Fibroblast of lung (primary cell): ENCODE measurements at regions not wholly inside any gene's neighbourhood (a gene's known extent, or its start where the extent isn't known, plus 50 kb on each side); places are given as distances from the start of the nearest gene placed in this dataset.
A peak's percentile ranks its signal among the peaks of the same experiment; 100 is the strongest.

ENCODE experiments used
- DNase-seq, 2 donors: peaks; one replicate each; pipeline versions ENCODE4 v3.0.0 to v3.0.0-alpha.2; 2010; ENCODE audit warnings: low read depth in 2 of 2
- H2AFZ ChIP-seq: 2 replicates; pipeline ENCODE4 v1.5.1; 2012; ENCODE audit warnings: low read length, control low read depth, inconsistent platforms
- H3K27ac ChIP-seq: 2 replicates; pipeline ENCODE4 v1.5.1; 2011; ENCODE audit warnings: low read length, control low read depth; ENCODE audit not compliant: insufficient read depth
- H3K27me3 ChIP-seq: 2 replicates; pipeline ENCODE4 v1.5.1; 2011; ENCODE audit warnings: mild to moderate bottlenecking, low read length; ENCODE audit not compliant: control insufficient read depth, insufficient read depth
- H3K36me3 ChIP-seq: 2 replicates; pipeline ENCODE4 v1.5.1; 2011; ENCODE audit warnings: low read length; ENCODE audit not compliant: control insufficient read depth, insufficient read depth
- H3K4me1 ChIP-seq: 2 replicates; pipeline ENCODE4 v1.5.1; 2011; ENCODE audit warnings: low read length; ENCODE audit not compliant: control insufficient read depth, insufficient read depth; ENCODE audit errors: extremely low read depth
- H3K4me2 ChIP-seq: 2 replicates; pipeline ENCODE4 v1.5.1; 2011; ENCODE audit warnings: low read length, control low read depth; ENCODE audit not compliant: insufficient read depth; ENCODE audit errors: extremely low read depth
- H3K4me3 ChIP-seq, 4 experiments: fragments of 200-600 bp in 1 of 4; sonication (generic) in 1 of 4; replicated peaks in 1 of 4; 2 replicates each; pipeline ENCODE4 v1.5.1; 2011 to 2016; ENCODE audit warnings: low read length in 4 of 4, low read depth in 3 of 4, mild to moderate bottlenecking in 3 of 4, control low read depth in 2 of 4, inconsistent platforms in 1 of 4, mixed read lengths in 1 of 4; ENCODE audit not compliant: insufficient read depth in 1 of 4; ENCODE audit errors: control extremely low read depth in 1 of 4
- H3K79me2 ChIP-seq: 2 replicates; pipeline ENCODE4 v1.5.1; 2012; ENCODE audit warnings: mild to moderate bottlenecking, low read length, inconsistent platforms; ENCODE audit not compliant: control insufficient read depth, insufficient read depth
- H3K9ac ChIP-seq: 2 replicates; pipeline ENCODE4 v1.5.1; 2011; ENCODE audit warnings: mild to moderate bottlenecking, low read length, control low read depth; ENCODE audit not compliant: insufficient read depth
- H3K9me3 ChIP-seq: 2 replicates; pipeline ENCODE4 v1.5.1; 2012; ENCODE audit warnings: low read depth, low read length; ENCODE audit not compliant: control insufficient read depth, insufficient read depth
- H4K20me1 ChIP-seq: 2 replicates; pipeline ENCODE4 v1.5.1; 2011; ENCODE audit warnings: low read length; ENCODE audit not compliant: control insufficient read depth, insufficient read depth; ENCODE audit errors: extremely low read depth
- CTCF ChIP-seq, 2 donors: IDR thresholded peaks in 1 of 2; conservative IDR thresholded peaks in 1 of 2; 1 replicate in 1 of 2; 2 replicates in 1 of 2; pipeline ENCODE4 v1.5.1; 2011 to 2012; ENCODE audit warnings: low read length in 2 of 2, control low read depth in 1 of 2, inconsistent platforms in 1 of 2, low read depth in 1 of 2, mild to moderate bottlenecking in 1 of 2
- EZH2 ChIP-seq: IDR thresholded peaks from 2 replicates; pipeline ENCODE4 v1.5.1; 2012; ENCODE audit warnings: low read length, control low read depth, mild to moderate bottlenecking; ENCODE audit errors: missing control alignments

DNA sequence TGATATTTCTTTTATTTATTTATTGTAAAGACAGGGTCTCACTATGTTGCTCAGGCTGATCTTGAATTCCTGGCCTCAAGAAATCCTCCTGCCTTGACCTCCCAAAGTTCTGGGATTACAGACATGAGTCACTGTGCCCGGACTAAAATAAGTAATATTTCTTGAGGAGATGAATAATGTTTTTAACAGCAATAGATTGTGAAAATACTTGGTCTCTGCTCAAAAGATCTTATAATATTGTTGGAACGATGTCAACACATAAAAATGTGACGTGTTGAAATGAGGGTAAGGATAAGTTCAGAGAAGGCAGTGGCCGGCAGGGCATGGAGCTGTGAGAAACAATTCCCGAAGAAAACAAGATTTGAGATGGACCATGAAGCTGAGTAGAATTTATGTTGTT is 178.7 kb downstream of the GJA1 start:
- H3K4me1 ChIP-seq = no peaks in the 10 kb centered on the region
- no peaks in the 10 kb centered on the region for H3K36me3 ChIP-seq
- no peaks in the 10 kb centered on the region for H3K27me3 ChIP-seq
- no peak for TF ChIP-seq EZH2
- no peak for TF ChIP-seq CTCF (conservative IDR thresholded peaks at IDR 0.05 in 1 of 2, IDR thresholded peaks at IDR 0.05 in 1 of 2; ENCODE audit: low read depth in 1 of 2, low read length in 2 of 2)
- no peak overlapping the region for H3K27ac ChIP-seq
- H3K4me3 ChIP-seq = no peak overlapping the region
- H2AFZ ChIP-seq = no peak overlapping the region
- H4K20me1 ChIP-seq = no peaks in the 10 kb centered on the region
- peak in 1 of 2 donors; percentile 52 for DNase-seq
- no peak overlapping the region for H3K4me2 ChIP-seq
- H3K9ac ChIP-seq = no peak overlapping the region
- no peaks in the 10 kb centered on the region for H3K79me2 ChIP-seq
- H3K9me3 ChIP-seq = no peaks in the 10 kb centered on the region

GRCh38 chr6:121615493-121615892 is 180.0 kb downstream of the GJA1 start:
- TF ChIP-seq CTCF (conservative IDR thresholded peaks at IDR 0.05 in 1 of 2, IDR thresholded peaks at IDR 0.05 in 1 of 2; ENCODE audit: low read depth in 1 of 2, low read length in 2 of 2) (no peak), EZH2 (no peak)

DNA sequence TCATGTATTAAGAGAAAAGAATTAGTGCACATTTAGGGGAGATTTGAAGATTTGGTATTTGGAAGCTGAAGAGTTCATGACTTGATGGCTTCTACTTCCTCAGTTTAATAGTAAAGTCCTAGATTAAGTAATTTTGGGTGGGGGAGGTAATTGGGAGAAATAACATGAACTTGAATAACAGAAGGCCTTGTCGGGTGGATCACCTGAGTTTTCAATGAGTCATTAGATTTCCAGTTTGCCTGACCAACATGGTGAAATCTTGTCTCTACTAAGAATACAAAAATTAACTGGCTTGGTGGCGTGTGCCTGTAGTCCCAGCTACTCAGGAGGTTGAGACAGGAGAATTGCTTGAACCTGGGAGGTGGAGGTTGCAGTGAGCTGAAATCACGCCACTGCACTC is 181.0 kb downstream of the GJA1 start:
- no peaks in the 10 kb centered on the region for H3K79me2 ChIP-seq
- TF ChIP-seq CTCF (conservative IDR thresholded peaks at IDR 0.05 in 1 of 2, IDR thresholded peaks at IDR 0.05 in 1 of 2; ENCODE audit: low read depth in 1 of 2, low read length in 2 of 2) = no peak
- TF ChIP-seq EZH2 = no peak
- no peak overlapping the region for H3K4me3 ChIP-seq
- no peaks in the 10 kb centered on the region for H3K4me1 ChIP-seq
- H3K4me2 ChIP-seq = no peak overlapping the region
- no peak overlapping the region for H3K27ac ChIP-seq
- H3K36me3 ChIP-seq = no peaks in the 10 kb centered on the region
- H3K9me3 ChIP-seq = no peaks in the 10 kb centered on the region
- no peak overlapping the region for H3K9ac ChIP-seq
- no peaks in the 10 kb centered on the region for H3K27me3 ChIP-seq
- DNase-seq = no peak
- no peaks in the 10 kb centered on the region for H4K20me1 ChIP-seq
- no peak overlapping the region for H2AFZ ChIP-seq

More at GRCh38 chr6:121615493-121615892, 180.0 kb downstream of the GJA1 start:
- H3K27ac ChIP-seq = no peak overlapping the region
- no peak overlapping the region for H2AFZ ChIP-seq
- no peak overlapping the region for H3K4me3 ChIP-seq
- H3K4me1 ChIP-seq = no peaks in the 10 kb centered on the region
- no peaks in the 10 kb centered on the region for H3K79me2 ChIP-seq
- H4K20me1 ChIP-seq = no peaks in the 10 kb centered on the region
- H3K9me3 ChIP-seq = no peaks in the 10 kb centered on the region
- DNase-seq = no peak
- H3K9ac ChIP-seq = no peak overlapping the region
- H3K36me3 ChIP-seq = no peaks in the 10 kb centered on the region
- H3K4me2 ChIP-seq = no peak overlapping the region
- H3K27me3 ChIP-seq = no peaks in the 10 kb centered on the region
